Ishikawa (cell line): ENCODE measurements at regions not wholly inside any gene's neighbourhood (a gene's known extent, or its start where the extent isn't known, plus 50 kb on each side); places are given as distances from the start of the nearest gene placed in this dataset.

Source experiments
- CEBPB ChIP-seq: IDR thresholded peaks from 2 replicates; pipeline ENCODE4 v1.6.1; 2012
- CREB1 ChIP-seq: IDR thresholded peaks from 2 replicates; pipeline ENCODE4 v1.6.1; 2012; ENCODE audit warnings: low read depth
- MAX ChIP-seq: IDR thresholded peaks from 2 replicates; pipeline ENCODE4 v1.6.1; 2012
- NFIC ChIP-seq: IDR thresholded peaks from 2 replicates; pipeline ENCODE4 v1.6.1; 2012
- RAD21 ChIP-seq: IDR thresholded peaks from 2 replicates; pipeline ENCODE4 v1.6.1; 2012; ENCODE audit warnings: low read depth
- REST ChIP-seq: IDR thresholded peaks from 2 replicates; pipeline ENCODE4 v1.6.1; 2012; ENCODE audit warnings: low read depth, mild to moderate bottlenecking

GRCh38 chr2:136452528-136452927 lies 312.8 kb upstream of the THSD7B start:
- TF ChIP-seq NFIC (no peak), CREB1 (no peak), REST (no peak), RAD21 (no peak), MAX (no peak), CEBPB (no peak)
